ENCODE measurements at regions not wholly inside any gene's neighbourhood (a gene's known extent, or its start where the extent isn't known, plus 50 kb on each side); places are given as distances from the start of the nearest gene placed in this dataset.
"Not testable (repeated sequence)": the region's sequence is repeated elsewhere in the genome, so short reads cannot be mapped to it uniquely, and the experiment has no call there.

- no peak for TF ChIP-seq CTCF (IDR thresholded peaks at IDR 0.05; ENCODE audit: insufficient read depth, missing control alignments)
- no peak for DNase-seq (ENCODE audit: insufficient read length, low spot score)
- FAIRE-seq: no peak
Measured at GRCh38 chr11:79508461-79508860, 67.6 kb upstream of the TENM4 start.

DNA sequence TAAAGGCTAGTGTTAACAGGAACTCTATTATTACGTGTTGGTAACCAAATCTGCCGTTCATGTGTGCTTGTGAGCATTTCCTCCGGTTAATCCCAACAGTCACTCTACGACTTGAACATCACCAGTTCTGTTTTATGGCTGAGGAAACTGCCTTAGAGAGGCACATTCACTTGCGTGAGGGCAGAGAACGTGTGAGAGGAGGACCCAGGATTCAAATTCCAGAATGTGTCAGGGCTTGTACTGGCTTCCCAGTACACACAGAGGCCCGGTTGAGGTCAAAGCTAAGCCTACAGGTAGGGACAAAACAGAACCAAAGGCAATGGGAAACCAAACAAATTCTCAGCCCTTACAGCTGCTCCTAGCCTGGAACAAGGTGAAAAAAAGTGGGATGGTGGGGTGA, 66.9 kb upstream of the TENM4 start:
- FAIRE-seq: no peak

DNA sequence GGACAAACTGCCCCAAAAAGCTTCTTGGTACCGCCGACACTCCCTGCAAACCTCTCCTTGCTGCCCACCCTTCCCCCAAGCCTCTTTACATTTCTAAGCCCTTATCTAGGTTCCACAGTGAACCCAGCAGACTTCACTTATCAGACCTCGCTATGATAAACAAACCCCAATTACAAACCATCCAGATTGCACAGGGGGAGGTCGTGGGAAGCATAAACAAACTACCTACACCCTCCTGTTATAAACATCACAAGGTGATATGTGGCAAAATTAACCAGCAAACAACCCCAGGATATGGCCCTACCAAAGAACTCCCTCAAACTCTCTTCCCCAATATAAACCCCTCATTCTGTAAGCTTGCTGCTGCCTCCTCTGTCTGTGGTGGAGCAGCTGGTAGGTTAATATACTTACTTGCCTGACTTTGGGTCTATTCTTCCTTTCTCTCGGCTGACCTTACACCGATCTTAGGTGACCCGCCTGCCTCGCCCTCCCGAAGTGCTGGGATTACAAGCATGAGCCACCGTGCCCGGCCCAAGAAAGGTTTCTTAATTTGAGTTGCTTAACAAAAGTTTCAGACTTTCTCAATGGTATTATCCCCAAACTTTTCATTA, 66.0 kb upstream of the TENM4 start:
- FAIRE-seq (no peak), DNase-seq (ENCODE audit: insufficient read length, low spot score) (no peak)
- TF ChIP-seq CTCF (IDR thresholded peaks at IDR 0.05; ENCODE audit: insufficient read depth, missing control alignments): no peak

More for the DNA sequence above, 66.9 kb upstream of the TENM4 start:
- no peak for TF ChIP-seq CTCF (IDR thresholded peaks at IDR 0.05; ENCODE audit: insufficient read depth, missing control alignments)
- DNase-seq (ENCODE audit: insufficient read length, low spot score): no peak

DNA sequence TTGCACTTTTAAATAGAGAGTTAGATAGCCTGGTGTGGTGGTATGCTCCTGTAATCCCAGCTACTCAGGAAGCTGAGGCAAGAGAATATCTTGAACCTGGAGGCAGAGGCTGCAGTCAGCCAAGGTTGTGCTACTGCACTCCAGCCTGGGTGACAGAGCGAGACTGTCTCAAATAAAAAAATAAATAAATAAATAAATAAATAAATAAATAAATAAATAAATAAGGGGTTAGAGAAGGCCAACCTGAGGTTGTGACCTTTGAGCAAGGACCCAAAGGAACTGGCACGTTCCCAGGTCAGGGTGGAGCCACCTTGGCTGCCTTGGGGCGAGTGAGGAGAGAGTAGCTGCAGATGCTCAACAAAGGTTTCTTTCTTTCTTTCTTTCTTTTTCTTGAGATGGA, 65.3 kb upstream of the TENM4 start:
- FAIRE-seq (no peak), DNase-seq (ENCODE audit: insufficient read length, low spot score) (no peak)
- TF ChIP-seq CTCF (IDR thresholded peaks at IDR 0.05; ENCODE audit: insufficient read depth, missing control alignments): no peak

GRCh38 chr11:79503028-79503427, 62.2 kb upstream of the TENM4 start:
- DNase-seq (ENCODE audit: insufficient read length, low spot score) (no peak), FAIRE-seq (no peak)
- TF ChIP-seq CTCF (IDR thresholded peaks at IDR 0.05; ENCODE audit: insufficient read depth, missing control alignments): no peak

- FAIRE-seq (no peak), DNase-seq (ENCODE audit: insufficient read length, low spot score) (no peak)
- no peak for TF ChIP-seq CTCF (IDR thresholded peaks at IDR 0.05; ENCODE audit: insufficient read depth, missing control alignments)
Measured at GRCh38 chr11:79501707-79502106, 60.9 kb upstream of the TENM4 start.

DNA sequence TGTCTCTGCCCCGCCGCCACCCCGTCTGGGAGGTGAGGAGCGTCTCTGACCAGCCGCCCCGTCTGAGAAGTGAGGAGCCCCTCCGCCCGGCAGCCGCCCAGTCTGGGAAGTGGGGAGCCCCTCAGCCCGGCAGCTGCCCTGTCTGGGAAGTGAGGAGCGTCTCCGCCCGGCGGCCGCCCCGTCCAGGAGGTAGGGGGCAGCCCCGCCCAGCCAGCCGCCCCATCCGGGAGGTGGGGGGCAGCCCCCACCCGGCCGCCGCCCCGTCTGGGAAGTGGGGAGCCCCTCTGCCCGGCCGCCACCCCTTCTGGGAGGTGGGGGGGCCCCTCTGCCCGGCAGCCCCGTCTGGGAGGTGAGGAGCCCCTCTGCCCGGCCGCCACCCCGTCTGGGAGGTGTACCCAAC, 59.1 kb upstream of the TENM4 start:
- DNase-seq (ENCODE audit: insufficient read length, low spot score); FAIRE-seq: not testable (repeated sequence)

DNA sequence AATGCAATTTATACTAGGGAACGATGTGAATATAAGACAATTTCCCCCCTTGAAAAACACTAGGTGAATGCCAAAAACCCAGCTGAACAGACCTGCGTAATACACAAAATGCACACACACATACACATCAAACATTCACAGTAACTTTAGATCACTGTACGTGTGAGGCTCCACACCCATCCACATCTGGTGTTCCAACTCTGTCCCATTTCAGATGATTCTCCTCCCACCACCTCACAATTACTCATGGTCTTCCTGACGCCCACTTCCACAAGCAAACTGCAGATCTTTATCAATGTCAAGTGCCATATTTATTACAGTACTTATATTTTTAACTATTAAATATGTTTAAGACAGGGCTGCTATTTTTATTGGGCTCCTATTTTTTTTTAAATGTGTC, 57.8 kb upstream of the TENM4 start:
- FAIRE-seq: no peak
- no peak for TF ChIP-seq CTCF (IDR thresholded peaks at IDR 0.05; ENCODE audit: insufficient read depth, missing control alignments)

More for the DNA sequence above, 57.8 kb upstream of the TENM4 start:
- DNase-seq (ENCODE audit: insufficient read length, low spot score): no peak
